IPS-20b (cell line): ENCODE measurements at regions not wholly inside any gene's neighbourhood (a gene's known extent, or its start where the extent isn't known, plus 50 kb on each side); places are given as distances from the start of the nearest gene placed in this dataset.
"Not testable (repeated sequence)": the region's sequence is repeated elsewhere in the genome, so short reads cannot be mapped to it uniquely, and the experiment has no call there.

Source experiments
- H3K27ac ChIP-seq: one replicate; pipeline ENCODE4 v1.5.1; 2013; ENCODE audit warnings: low read length
- H3K27me3 ChIP-seq: 2 replicates; pipeline ENCODE4 v1.6.1; 2013; ENCODE audit warnings: mild to moderate bottlenecking, low read length, inconsistent platforms; ENCODE audit not compliant: insufficient read depth
- H3K36me3 ChIP-seq: 2 replicates; pipeline ENCODE4 v1.6.1; 2013; ENCODE audit warnings: low read depth, mild to moderate bottlenecking, inconsistent platforms, low read length, moderate library complexity; ENCODE audit not compliant: insufficient read depth
- H3K4me1 ChIP-seq: 2 replicates; pipeline ENCODE4 v1.6.1; 2013; ENCODE audit warnings: mild to moderate bottlenecking, control low read depth, inconsistent platforms, low read length, moderate library complexity; ENCODE audit not compliant: insufficient read depth
- H3K4me3 ChIP-seq: 2 replicates; pipeline ENCODE4 v1.5.1; 2013; ENCODE audit warnings: mild to moderate bottlenecking, low read length, inconsistent platforms
- H3K9ac ChIP-seq: 2 replicates; pipeline ENCODE4 v1.6.1; 2013; ENCODE audit warnings: low read depth, mild to moderate bottlenecking, inconsistent platforms, low read length, moderate library complexity
- H3K9me3 ChIP-seq: 2 replicates; pipeline ENCODE4 v1.6.1; 2013; ENCODE audit warnings: mild to moderate bottlenecking, low read depth, low read length, inconsistent platforms; ENCODE audit not compliant: insufficient read depth

DNA sequence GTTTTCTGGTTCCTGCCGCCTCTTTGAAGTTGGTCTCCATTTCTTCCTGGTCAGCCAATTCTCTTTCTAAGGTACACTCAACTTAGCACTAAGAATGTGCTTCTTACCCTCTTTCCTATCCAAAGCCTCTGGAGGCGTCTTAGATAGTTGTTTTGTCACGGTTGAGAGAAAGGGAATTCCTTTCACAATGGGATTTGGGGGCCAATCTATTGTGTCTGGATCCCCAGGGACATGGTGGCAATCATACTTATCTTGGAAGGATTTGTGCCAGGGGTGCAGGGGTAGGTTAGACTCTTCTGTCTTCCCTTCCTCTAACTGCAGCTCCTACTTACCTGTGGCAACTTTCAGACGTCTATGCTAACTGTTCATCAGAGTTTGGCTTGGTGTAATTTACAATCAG lies 287.1 kb downstream of the SOX2 start:
- H3K27me3 ChIP-seq, result no peaks in the 10 kb centered on the region
- no peaks in the 10 kb centered on the region for H3K36me3 ChIP-seq
- no peaks in the 10 kb centered on the region for H3K4me1 ChIP-seq
- no peak overlapping the region for H3K4me3 ChIP-seq
- H3K9me3 ChIP-seq, result no peaks in the 10 kb centered on the region
- H3K9ac ChIP-seq, result no peak overlapping the region
- no peak overlapping the region for H3K27ac ChIP-seq

DNA sequence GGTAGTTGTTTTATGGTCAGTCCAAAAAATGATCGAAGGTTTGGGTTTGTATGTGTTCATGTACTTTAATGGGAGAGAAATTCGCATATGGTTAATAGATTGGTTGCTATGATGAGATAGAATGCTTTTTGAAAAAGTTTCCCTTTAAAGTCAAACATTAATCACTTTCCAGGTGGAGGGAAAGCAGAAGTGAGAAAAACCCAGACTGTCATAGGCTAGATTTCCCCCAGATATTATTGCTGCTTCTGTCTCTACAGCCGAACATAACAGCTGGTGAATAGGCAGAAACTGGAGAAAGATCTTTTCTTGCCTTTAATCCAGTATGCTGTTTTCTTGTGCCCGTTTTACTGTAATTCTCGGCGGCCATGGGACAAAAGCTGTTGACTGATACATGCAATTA lies 287.6 kb downstream of the SOX2 start:
- no peaks in the 10 kb centered on the region for H3K4me1 ChIP-seq
- H3K27ac ChIP-seq, result no peak overlapping the region
- H3K9me3 ChIP-seq, result no peaks in the 10 kb centered on the region
- H3K36me3 ChIP-seq, result no peaks in the 10 kb centered on the region
- H3K27me3 ChIP-seq, result no peaks in the 10 kb centered on the region
- no peak overlapping the region for H3K9ac ChIP-seq
- no peak overlapping the region for H3K4me3 ChIP-seq

DNA sequence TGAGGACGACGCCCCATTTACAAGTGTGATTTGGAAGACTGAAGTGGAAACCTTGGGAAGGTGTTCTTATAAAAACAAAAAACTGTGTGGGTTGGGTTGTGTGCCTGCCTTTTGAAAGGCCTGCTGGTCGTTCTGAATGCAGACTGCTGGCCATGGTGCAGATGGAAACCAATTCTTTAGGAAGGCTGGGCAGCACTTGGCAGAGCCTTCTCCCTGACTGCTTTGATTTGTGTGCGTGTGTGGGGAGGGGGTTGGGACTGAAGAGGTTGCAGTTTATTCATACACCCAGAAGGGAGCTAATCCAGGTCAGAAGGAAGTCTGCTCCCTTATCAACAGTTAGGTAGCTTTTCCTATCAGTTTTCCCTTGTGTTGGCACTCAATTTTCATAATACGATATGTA lies 288.7 kb downstream of the SOX2 start:
- H3K27me3 ChIP-seq, result no peaks in the 10 kb centered on the region
- no peaks in the 10 kb centered on the region for H3K9me3 ChIP-seq
- H3K4me3 ChIP-seq, result no peak overlapping the region
- no peak overlapping the region for H3K27ac ChIP-seq
- no peaks in the 10 kb centered on the region for H3K4me1 ChIP-seq
- H3K9ac ChIP-seq, result no peak overlapping the region
- H3K36me3 ChIP-seq, result no peaks in the 10 kb centered on the region

DNA sequence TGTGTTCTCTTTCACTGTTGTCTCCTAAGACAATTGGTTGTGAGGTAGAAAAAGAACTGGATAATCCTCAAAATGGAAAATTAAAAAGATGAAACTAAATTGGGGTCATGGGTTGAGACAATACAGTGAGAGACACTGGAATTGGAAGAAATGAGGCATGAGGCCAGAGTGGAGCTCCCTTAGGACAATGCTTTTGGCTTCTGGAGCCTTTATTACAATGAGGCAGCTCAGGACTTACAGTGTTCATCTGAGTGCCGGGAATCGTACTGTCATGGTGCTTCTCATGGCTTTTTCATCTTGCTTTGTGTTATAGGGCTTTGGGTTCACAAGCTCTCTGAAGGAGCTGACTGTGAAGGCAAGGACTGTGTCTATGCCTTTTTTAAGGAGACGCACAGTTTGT lies 293.5 kb downstream of the SOX2 start:
- Histone ChIP-seq H3K27me3 (no peaks in the 10 kb centered on the region), H3K4me3 (no peak overlapping the region), H3K9me3 (no peaks in the 10 kb centered on the region), H3K27ac (no peak overlapping the region), H3K9ac (no peak overlapping the region), H3K4me1 (peaks cover 4% of the 10 kb centered on the region; the same call in 1 of the 2 replicates), H3K36me3 (no peaks in the 10 kb centered on the region)

DNA sequence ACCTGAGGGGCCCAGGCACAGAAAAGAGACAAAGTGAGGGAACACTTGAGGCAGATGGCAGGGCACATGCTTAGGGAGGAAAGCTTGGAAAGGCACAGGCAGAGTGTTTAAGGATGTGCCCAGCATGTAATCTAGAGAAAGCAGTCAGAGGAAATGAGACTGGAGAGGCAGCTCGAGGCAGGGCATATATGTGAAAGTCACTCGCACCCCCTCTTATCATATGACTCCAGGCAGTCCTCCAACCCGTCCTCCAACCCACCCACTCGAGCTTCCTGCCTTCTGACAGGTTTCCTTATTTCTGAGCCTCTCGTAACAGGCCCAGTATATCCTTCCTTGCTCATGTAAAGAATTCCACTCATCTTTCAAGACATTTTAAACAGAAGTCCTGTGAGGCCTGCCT lies 294.0 kb downstream of the SOX2 start:
- Histone ChIP-seq H3K4me1 (peaks cover 4% of the 10 kb centered on the region; the same call in 1 of the 2 replicates), H3K9ac (no peak overlapping the region), H3K4me3 (no peak overlapping the region), H3K27ac (no peak overlapping the region), H3K9me3 (no peaks in the 10 kb centered on the region), H3K27me3 (no peaks in the 10 kb centered on the region), H3K36me3 (no peaks in the 10 kb centered on the region)

DNA sequence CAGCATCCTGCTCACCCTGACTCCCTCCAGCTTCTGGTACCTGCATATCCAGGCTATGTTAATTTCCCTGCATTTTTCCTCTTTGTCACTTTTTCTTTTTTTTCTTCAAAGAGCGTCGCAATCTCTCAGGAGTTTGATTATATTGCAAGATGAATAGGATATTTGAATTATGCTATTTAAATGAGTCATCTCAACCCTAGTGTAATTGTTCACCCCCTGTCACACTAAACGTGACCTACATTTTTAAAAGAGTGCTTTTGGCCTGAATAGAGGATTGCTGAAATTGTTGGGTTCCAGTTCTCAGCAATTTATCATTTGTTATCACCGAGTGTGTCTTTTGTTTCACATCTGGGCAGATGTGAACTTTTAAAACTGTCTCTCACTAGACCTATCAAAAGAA lies 294.7 kb downstream of the SOX2 start:
- Histone ChIP-seq H3K27me3 (no peaks in the 10 kb centered on the region), H3K27ac (no peak overlapping the region), H3K36me3 (no peaks in the 10 kb centered on the region), H3K9ac (no peak overlapping the region), H3K9me3 (no peaks in the 10 kb centered on the region), H3K4me1 (peaks cover 4% of the 10 kb centered on the region; the same call in 1 of the 2 replicates), H3K4me3 (no peak overlapping the region)

GRCh38 chr3:182007441-182007840 lies 295.7 kb downstream of the SOX2 start:
- Histone ChIP-seq H3K9me3 (no peaks in the 10 kb centered on the region), H3K4me3 (no peak overlapping the region), H3K27me3 (no peaks in the 10 kb centered on the region), H3K9ac (no peak overlapping the region), H3K36me3 (no peaks in the 10 kb centered on the region), H3K27ac (no peak overlapping the region), H3K4me1 (peaks cover 8% of the 10 kb centered on the region; the same call in 1 of the 2 replicates)

DNA sequence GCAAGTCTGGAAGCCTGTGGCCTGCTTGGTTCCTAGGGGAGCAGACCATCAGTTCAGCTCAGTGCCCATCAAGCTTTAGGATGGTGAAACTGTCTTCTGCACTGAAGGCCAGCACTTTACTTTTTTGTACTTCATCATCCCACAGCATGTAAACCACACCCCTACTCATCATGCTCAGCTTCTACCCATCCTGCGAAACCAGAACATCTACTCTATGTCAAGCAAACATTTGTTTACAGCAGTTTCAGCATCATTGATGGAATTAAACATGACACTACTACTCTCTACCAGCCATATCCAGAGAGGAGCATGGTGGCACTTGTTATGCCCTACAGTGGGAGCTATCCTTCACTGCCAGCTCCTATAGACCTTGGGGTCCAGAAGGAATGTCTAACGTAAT lies 306.6 kb downstream of the SOX2 start:
- Histone ChIP-seq H3K4me3 (no peak overlapping the region), H3K36me3 (no peaks in the 10 kb centered on the region), H3K9me3 (no peaks in the 10 kb centered on the region), H3K9ac (no peak overlapping the region), H3K4me1 (no peaks in the 10 kb centered on the region), H3K27ac (no peak overlapping the region), H3K27me3 (no peaks in the 10 kb centered on the region)

GRCh38 chr3:182019926-182020325 lies 308.2 kb downstream of the SOX2 start:
- Histone ChIP-seq H3K9me3 (no peaks in the 10 kb centered on the region), H3K27me3 (no peaks in the 10 kb centered on the region), H3K36me3 (no peaks in the 10 kb centered on the region), H3K4me3 (no peak overlapping the region), H3K4me1 (no peaks in the 10 kb centered on the region), H3K27ac (no peak overlapping the region), H3K9ac (no peak overlapping the region)

DNA sequence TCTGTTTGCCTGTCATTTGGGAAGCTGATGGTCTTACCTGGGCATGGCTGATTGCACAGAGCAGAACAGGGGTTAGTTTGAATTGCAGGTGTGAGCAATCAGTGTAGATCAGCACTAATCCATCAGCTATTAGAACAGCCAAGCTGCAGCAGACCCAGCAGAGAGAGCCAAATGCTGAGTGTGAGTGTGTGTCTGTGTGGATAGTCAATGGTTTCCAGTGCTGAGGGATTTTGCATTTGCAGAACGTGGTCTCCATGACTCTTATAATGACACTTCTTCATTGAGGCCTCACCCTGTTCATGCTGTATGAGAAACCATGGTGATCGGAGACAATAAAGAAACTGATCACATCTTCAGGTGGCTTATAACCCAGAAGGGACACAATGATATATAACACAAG lies 312.1 kb downstream of the SOX2 start:
- Histone ChIP-seq H3K27me3 (no peaks in the 10 kb centered on the region), H3K9ac (no peak overlapping the region), H3K4me3 (no peak overlapping the region), H3K9me3 (no peaks in the 10 kb centered on the region), H3K27ac (no peak overlapping the region), H3K4me1 (no peaks in the 10 kb centered on the region), H3K36me3 (no peaks in the 10 kb centered on the region)

- Histone ChIP-seq H3K9ac (no peak overlapping the region), H3K36me3 (no peaks in the 10 kb centered on the region), H3K9me3 (no peaks in the 10 kb centered on the region), H3K27ac (no peak overlapping the region), H3K27me3 (no peaks in the 10 kb centered on the region), H3K4me1 (no peaks in the 10 kb centered on the region), H3K4me3 (no peak overlapping the region)
Observed at GRCh38 chr3:182027366-182027765, 315.6 kb downstream of the SOX2 start.

DNA sequence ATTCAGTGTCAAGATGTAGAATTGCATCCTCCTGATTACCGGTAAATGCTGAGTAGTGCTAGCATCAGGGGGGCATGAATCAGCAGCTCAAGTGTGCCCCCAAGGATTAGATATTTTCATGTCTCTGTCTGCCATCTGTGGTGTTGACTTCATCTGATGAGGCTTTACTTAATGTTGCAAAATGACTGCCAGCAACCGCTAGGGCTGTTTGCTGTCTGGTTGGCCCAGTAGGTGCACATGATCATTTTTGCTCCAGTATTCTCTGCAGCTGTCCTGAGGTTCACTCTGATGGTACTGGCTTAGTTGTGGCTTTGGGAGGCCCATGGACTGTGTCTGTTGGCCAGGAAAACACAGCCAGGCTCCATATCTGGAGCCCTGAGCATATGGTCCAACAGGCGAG lies 316.4 kb downstream of the SOX2 start:
- Histone ChIP-seq H3K27me3 (no peaks in the 10 kb centered on the region), H3K9ac (no peak overlapping the region), H3K4me1 (no peaks in the 10 kb centered on the region), H3K9me3 (no peaks in the 10 kb centered on the region), H3K27ac (no peak overlapping the region), H3K36me3 (no peaks in the 10 kb centered on the region), H3K4me3 (no peak overlapping the region)

GRCh38 chr3:182034231-182034630 lies 322.5 kb downstream of the SOX2 start:
- not testable (repeated sequence) for H3K27ac ChIP-seq, H3K4me3 ChIP-seq, H3K9me3 ChIP-seq, H3K27me3 ChIP-seq, H3K36me3 ChIP-seq, H3K4me1 ChIP-seq, H3K9ac ChIP-seq
